HEK293 (cell line): ENCODE measurements at regions not wholly inside any gene's neighbourhood (a gene's known extent, or its start where the extent isn't known, plus 50 kb on each side); places are given as distances from the start of the nearest gene placed in this dataset.

ENCODE experiments used
- CTCF ChIA-PET: fragments of 350-600 bp; formaldehyde crosslinking; extraction: SDS; loops from one replicate; lab custom pipeline; 2021; ENCODE audit warnings: antibody characterized with exemption; lab: Yijun Ruan, JAX
- POLR2A ChIA-PET: fragments of 300-600 bp; formaldehyde crosslinking; extraction: SDS; loops from one replicate; lab custom pipeline; 2020; ENCODE audit warnings: antibody characterized with exemption, inconsistent platforms; lab: Yijun Ruan, JAX
- H3K27ac ChIP-seq: fragments of 200-500 bp; sonication (Bioruptor generic); 2 replicates; pipeline ENCODE4 v1.5.1; 2014; ENCODE audit warnings: low read depth, low read length, control low read depth, inconsistent platforms; ENCODE audit errors: extremely low read depth
- H3K36me3 ChIP-seq, 2 experiments: fragments of 200-500 bp in 1 of 2; sonication (Bioruptor generic) in 1 of 2; 1 replicate in 1 of 2; 2 replicates in 1 of 2; pipeline ENCODE4 v1.5.1; 2014 to 2017; ENCODE audit warnings: inconsistent platforms in 2 of 2, low read length in 2 of 2; ENCODE audit not compliant: control insufficient read depth in 2 of 2, insufficient read depth in 1 of 2
- H3K4me1 ChIP-seq: fragments of 200-500 bp; sonication (Bioruptor generic); 2 replicates; pipeline ENCODE4 v1.5.1; 2014; ENCODE audit warnings: mild to moderate bottlenecking, low read length, inconsistent platforms; ENCODE audit not compliant: control insufficient read depth, insufficient read depth
- H3K4me3 ChIP-seq: 2 replicates; pipeline ENCODE4 v1.5.1; 2011; ENCODE audit warnings: low read depth, mild to moderate bottlenecking, control low read depth, low read length, moderate library complexity
- H3K9me3 ChIP-seq: fragments of 200-500 bp; sonication (Bioruptor generic); 2 replicates; pipeline ENCODE4 v1.5.1; 2014; ENCODE audit warnings: low read depth, low read length, inconsistent platforms; ENCODE audit not compliant: control insufficient read depth, insufficient read depth
- AEBP2 ChIP-seq: fragments of 450-650 bp; formaldehyde crosslinking; IDR thresholded peaks from 2 replicates; pipeline ENCODE4 v1.5.1; 2016; ENCODE audit warnings: missing biosample characterization, missing genetic modification characterization, borderline replicate concordance
- GFI1B ChIP-seq: fragments of 450-650 bp; formaldehyde crosslinking; IDR thresholded peaks from 2 replicates; pipeline ENCODE4 v1.5.1; 2016; ENCODE audit warnings: missing biosample characterization, missing genetic modification characterization
- KLF7 ChIP-seq: fragments of 450-650 bp; formaldehyde crosslinking; IDR thresholded peaks from 2 replicates; pipeline ENCODE4 v1.5.1; 2016; ENCODE audit warnings: missing biosample characterization, missing genetic modification characterization, borderline replicate concordance
- KLF9 ChIP-seq: fragments of 450-650 bp; formaldehyde crosslinking; IDR thresholded peaks from 2 replicates; pipeline ENCODE4 v1.5.1; 2016; ENCODE audit warnings: missing biosample characterization, missing genetic modification characterization, low read depth
- ZBTB26 ChIP-seq: fragments of 450-650 bp; formaldehyde crosslinking; optimal IDR thresholded peaks from 2 replicates; pipeline ENCODE3; 2016; ENCODE audit warnings: missing biosample characterization, mild to moderate bottlenecking, missing genetic modification characterization
- ZNF133 ChIP-seq: fragments of 450-650 bp; formaldehyde crosslinking; IDR thresholded peaks from 2 replicates; pipeline ENCODE4 v1.5.1; 2016; ENCODE audit warnings: missing biosample characterization, missing genetic modification characterization
- ZNF155 ChIP-seq: fragments of 450-650 bp; formaldehyde crosslinking; IDR thresholded peaks from 2 replicates; pipeline ENCODE4 v1.5.1; 2016; ENCODE audit warnings: missing biosample characterization, missing genetic modification characterization
- ZNF169 ChIP-seq: fragments of 450-650 bp; formaldehyde crosslinking; IDR thresholded peaks from 2 replicates; pipeline ENCODE4 v1.5.1; 2016; ENCODE audit warnings: missing biosample characterization, missing genetic modification characterization
- ZNF174 ChIP-seq: fragments of 450-650 bp; formaldehyde crosslinking; IDR thresholded peaks from 2 replicates; pipeline ENCODE4 v1.5.0; 2017; ENCODE audit warnings: missing biosample characterization, mild to moderate bottlenecking, missing genetic modification characterization
- ZNF184 ChIP-seq: fragments of 450-650 bp; IDR thresholded peaks from 2 replicates; pipeline ENCODE4 v1.5.1; 2018; ENCODE audit warnings: missing biosample characterization, mild to moderate bottlenecking, missing genetic modification characterization
- ZNF214 ChIP-seq: fragments of 450-650 bp; formaldehyde crosslinking; IDR thresholded peaks from 2 replicates; pipeline ENCODE4 v1.5.1; 2017; ENCODE audit warnings: missing biosample characterization, mild to moderate bottlenecking, missing genetic modification characterization, borderline replicate concordance
- ZNF354C ChIP-seq: fragments of 450-650 bp; formaldehyde crosslinking; IDR thresholded peaks from 2 replicates; pipeline ENCODE4 v1.5.1; 2016; ENCODE audit warnings: missing biosample characterization, missing genetic modification characterization, low read depth, borderline replicate concordance
- ZNF391 ChIP-seq: fragments of 450-650 bp; formaldehyde crosslinking; IDR thresholded peaks from 2 replicates; pipeline ENCODE4 v1.5.1; 2016; ENCODE audit warnings: low read depth, missing biosample characterization, missing genetic modification characterization, borderline replicate concordance
- ZNF394 ChIP-seq: fragments of 450-650 bp; formaldehyde crosslinking; IDR thresholded peaks from 2 replicates; pipeline ENCODE4 v1.5.1; 2016; ENCODE audit warnings: missing biosample characterization, missing genetic modification characterization, mild to moderate bottlenecking, moderate library complexity, borderline replicate concordance
- ZNF404 ChIP-seq: fragments of 450-650 bp; formaldehyde crosslinking; IDR thresholded peaks from 2 replicates; pipeline ENCODE4 v1.5.1; 2017; ENCODE audit warnings: missing biosample characterization, missing genetic modification characterization
- ZNF423 ChIP-seq: fragments of 450-650 bp; formaldehyde crosslinking; IDR thresholded peaks from 2 replicates; pipeline ENCODE4 v1.5.1; 2016; ENCODE audit warnings: missing biosample characterization, missing genetic modification characterization
- ZNF449 ChIP-seq: fragments of 450-650 bp; formaldehyde crosslinking; IDR thresholded peaks from 2 replicates; pipeline ENCODE4 v1.5.1; 2017; ENCODE audit warnings: missing biosample characterization, mild to moderate bottlenecking, missing genetic modification characterization, moderate library complexity
- ZNF501 ChIP-seq: fragments of 450-650 bp; formaldehyde crosslinking; IDR thresholded peaks from 2 replicates; pipeline ENCODE4 v1.5.1; 2016; ENCODE audit warnings: missing biosample characterization, missing genetic modification characterization
- ZNF530 ChIP-seq: fragments of 450-650 bp; formaldehyde crosslinking; IDR thresholded peaks from 2 replicates; pipeline ENCODE4 v1.5.1; 2016; ENCODE audit warnings: low read depth, missing biosample characterization, missing genetic modification characterization
- ZNF558 ChIP-seq: fragments of 450-650 bp; formaldehyde crosslinking; IDR thresholded peaks from 2 replicates; pipeline ENCODE4 v1.5.1; 2016; ENCODE audit warnings: missing biosample characterization, missing genetic modification characterization
- ZNF561 ChIP-seq: fragments of 450-650 bp; IDR thresholded peaks from 2 replicates; pipeline ENCODE4 v1.5.1; 2018; ENCODE audit warnings: missing biosample characterization, missing genetic modification characterization, borderline replicate concordance
- ZNF677 ChIP-seq: fragments of 450-650 bp; IDR thresholded peaks from 2 replicates; pipeline ENCODE4 v1.5.0; 2018; ENCODE audit warnings: missing biosample characterization, mild to moderate bottlenecking, missing genetic modification characterization, moderate library complexity
- ZNF707 ChIP-seq: fragments of 450-650 bp; formaldehyde crosslinking; IDR thresholded peaks from 2 replicates; pipeline ENCODE4 v1.5.1; 2016; ENCODE audit warnings: missing biosample characterization, missing genetic modification characterization
- ZNF792 ChIP-seq: fragments of 450-650 bp; formaldehyde crosslinking; IDR thresholded peaks from 2 replicates; pipeline ENCODE4 v1.5.1; 2016; ENCODE audit warnings: missing biosample characterization, missing genetic modification characterization
- ZSCAN30 ChIP-seq: fragments of 450-650 bp; IDR thresholded peaks from 2 replicates; pipeline ENCODE4 v1.5.1; 2018; ENCODE audit warnings: missing biosample characterization, mild to moderate bottlenecking, missing genetic modification characterization, moderate library complexity
- TF ChIP-seq, protein P1 (sequence below): fragments of 450-650 bp; formaldehyde crosslinking; IDR thresholded peaks from 2 replicates; pipeline ENCODE4 v1.5.1; 2016; ENCODE audit warnings: missing biosample characterization, missing genetic modification characterization
- TF ChIP-seq, protein P2 (sequence below): fragments of 450-650 bp; IDR thresholded peaks from 2 replicates; pipeline ENCODE4 v1.5.1; 2018; ENCODE audit warnings: missing biosample characterization, mild to moderate bottlenecking, missing genetic modification characterization
- TF ChIP-seq, protein P3 (sequence below): fragments of 450-650 bp; formaldehyde crosslinking; IDR thresholded peaks from 2 replicates; pipeline ENCODE4 v1.5.1; 2016; ENCODE audit warnings: missing biosample characterization, missing genetic modification characterization

DNA sequence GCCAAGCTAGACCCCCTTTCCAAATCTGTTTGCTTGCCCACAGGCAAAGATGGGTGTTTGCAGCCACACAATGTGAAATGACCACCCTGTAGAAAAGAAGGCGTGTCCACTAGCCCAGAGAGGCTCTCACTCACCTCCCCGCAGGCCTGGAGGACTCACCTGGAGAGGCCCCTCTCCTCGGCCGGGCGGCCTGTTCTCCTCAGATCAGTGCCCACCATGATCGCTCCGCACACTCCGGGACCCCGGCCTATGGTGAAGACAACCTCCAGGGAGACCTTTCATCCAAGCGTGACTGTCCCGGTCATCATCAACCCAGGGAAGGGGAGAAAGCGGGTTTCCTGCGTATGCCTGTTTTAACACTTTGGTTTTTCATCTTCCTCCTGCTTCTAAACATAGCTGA is 328.7 kb upstream of the SALL3 start:
- ChIA-PET CTCF (no interaction called here), POLR2A (no interaction called here)
- no peaks in the 10 kb centered on the region for H3K9me3 ChIP-seq
- TF ChIP-seq ZNF354C (tag by site-specific recombination) = no peak
- TF ChIP-seq, protein P1, sequence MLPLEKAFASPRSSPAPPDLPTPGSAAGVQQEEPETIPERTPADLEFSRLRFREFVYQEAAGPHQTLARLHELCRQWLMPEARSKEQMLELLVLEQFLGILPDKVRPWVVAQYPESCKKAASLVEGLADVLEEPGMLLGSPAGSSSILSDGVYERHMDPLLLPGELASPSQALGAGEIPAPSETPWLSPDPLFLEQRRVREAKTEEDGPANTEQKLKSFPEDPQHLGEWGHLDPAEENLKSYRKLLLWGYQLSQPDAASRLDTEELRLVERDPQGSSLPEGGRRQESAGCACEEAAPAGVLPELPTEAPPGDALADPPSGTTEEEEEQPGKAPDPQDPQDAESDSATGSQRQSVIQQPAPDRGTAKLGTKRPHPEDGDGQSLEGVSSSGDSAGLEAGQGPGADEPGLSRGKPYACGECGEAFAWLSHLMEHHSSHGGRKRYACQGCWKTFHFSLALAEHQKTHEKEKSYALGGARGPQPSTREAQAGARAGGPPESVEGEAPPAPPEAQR (tag by site-specific recombination) = no peak
- TF ChIP-seq ZNF169 (tag by site-specific recombination) = no peak
- no peak for TF ChIP-seq ZNF214 (tag by site-specific recombination)
- TF ChIP-seq ZNF391 (tag by site-specific recombination) = no peak
- TF ChIP-seq ZNF133 (tag by site-specific recombination) = no peak
- no peak for TF ChIP-seq ZNF423
- TF ChIP-seq KLF7 (tag by site-specific recombination) = no peak
- no peak for TF ChIP-seq GFI1B (tag by site-specific recombination)
- no peak for TF ChIP-seq ZNF561
- TF ChIP-seq ZNF501 = no peak
- no peak for TF ChIP-seq AEBP2 (tag by site-specific recombination)
- TF ChIP-seq ZSCAN30 = no peak
- TF ChIP-seq KLF9 (tag by site-specific recombination) = no peak
- no peak for TF ChIP-seq ZNF707 (tag by site-specific recombination)
- TF ChIP-seq, protein P2, sequence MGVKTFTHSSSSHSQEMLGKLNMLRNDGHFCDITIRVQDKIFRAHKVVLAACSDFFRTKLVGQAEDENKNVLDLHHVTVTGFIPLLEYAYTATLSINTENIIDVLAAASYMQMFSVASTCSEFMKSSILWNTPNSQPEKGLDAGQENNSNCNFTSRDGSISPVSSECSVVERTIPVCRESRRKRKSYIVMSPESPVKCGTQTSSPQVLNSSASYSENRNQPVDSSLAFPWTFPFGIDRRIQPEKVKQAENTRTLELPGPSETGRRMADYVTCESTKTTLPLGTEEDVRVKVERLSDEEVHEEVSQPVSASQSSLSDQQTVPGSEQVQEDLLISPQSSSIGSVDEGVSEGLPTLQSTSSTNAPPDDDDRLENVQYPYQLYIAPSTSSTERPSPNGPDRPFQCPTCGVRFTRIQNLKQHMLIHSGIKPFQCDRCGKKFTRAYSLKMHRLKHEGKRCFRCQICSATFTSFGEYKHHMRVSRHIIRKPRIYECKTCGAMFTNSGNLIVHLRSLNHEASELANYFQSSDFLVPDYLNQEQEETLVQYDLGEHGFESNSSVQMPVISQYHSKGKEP (tag by site-specific recombination) = no peak
- no peak for TF ChIP-seq ZNF530 (tag by site-specific recombination)
- no peak for TF ChIP-seq ZBTB26 (tag by site-specific recombination)
- no peak for TF ChIP-seq ZNF792 (tag by site-specific recombination)
- TF ChIP-seq, all 188 proteins: peak for 0
- no peak overlapping the region for H3K4me3 ChIP-seq
- H3K27ac ChIP-seq = no peak overlapping the region
- no peaks in the 10 kb centered on the region for H3K36me3 ChIP-seq
- H3K4me1 ChIP-seq = no peaks in the 10 kb centered on the region

- CTCF ChIA-PET = no interaction called here
- H3K36me3 ChIP-seq = no peaks in the 10 kb centered on the region
- no peak overlapping the region for H3K27ac ChIP-seq
- no peaks in the 10 kb centered on the region for H3K4me1 ChIP-seq
- POLR2A ChIA-PET = no interaction called here
- no peaks in the 10 kb centered on the region for H3K9me3 ChIP-seq
- H3K4me3 ChIP-seq = no peak overlapping the region
- TF ChIP-seq ZNF449 (tag by site-specific recombination) (no peak), ZNF394 (tag by site-specific recombination) (no peak), ZNF174 (tag by site-specific recombination) (no peak), ZNF404 (tag by site-specific recombination) (no peak), ZNF558 (no peak), ZNF677 (tag by site-specific recombination) (no peak), ZNF184 (no peak), ZNF155 (no peak)
- TF ChIP-seq, protein P3, sequence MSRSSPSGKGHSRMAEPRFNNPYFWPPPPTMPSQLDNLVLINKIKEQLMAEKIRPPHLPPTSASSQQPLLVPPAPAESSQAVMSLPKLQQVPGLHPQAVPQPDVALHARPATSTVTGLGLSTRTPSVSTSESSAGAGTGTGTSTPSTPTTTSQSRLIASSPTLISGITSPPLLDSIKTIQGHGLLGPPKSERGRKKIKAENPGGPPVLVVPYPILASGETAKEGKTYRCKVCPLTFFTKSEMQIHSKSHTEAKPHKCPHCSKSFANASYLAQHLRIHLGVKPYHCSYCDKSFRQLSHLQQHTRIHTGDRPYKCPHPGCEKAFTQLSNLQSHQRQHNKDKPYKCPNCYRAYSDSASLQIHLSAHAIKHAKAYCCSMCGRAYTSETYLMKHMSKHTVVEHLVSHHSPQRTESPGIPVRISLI = no peak
Measured at GRCh38 chr18:78652001-78652545, 327.5 kb upstream of the SALL3 start.
